WI38 (cell line): ENCODE measurements at regions not wholly inside any gene's neighbourhood (a gene's known extent, or its start where the extent isn't known, plus 50 kb on each side); places are given as distances from the start of the nearest gene placed in this dataset.
"Not testable (repeated sequence)": the region's sequence is repeated elsewhere in the genome, so short reads cannot be mapped to it uniquely, and the experiment has no call there.

Experiments
- H3K4me3 ChIP-seq: 2 replicates; pipeline ENCODE4 v1.5.1; 2011; ENCODE audit warnings: low read depth, mild to moderate bottlenecking, control low read depth, low read length
- CTCF ChIP-seq: IDR thresholded peaks from 2 replicates; pipeline ENCODE4 v1.5.1; 2012; ENCODE audit warnings: low read depth, mild to moderate bottlenecking, control low read depth, low read length

GRCh38 chr5:53782620-53783019, 222.2 kb downstream of the NDUFS4 start:
- no peak for TF ChIP-seq CTCF
- H3K4me3 ChIP-seq = no peak overlapping the region

- H3K4me3 ChIP-seq = no peak overlapping the region
- TF ChIP-seq CTCF = no peak
These were observed 223.3 kb downstream of the NDUFS4 start for GRCh38 chr5:53783624-53784228.

GRCh38 chr5:53784596-53784995, 224.2 kb downstream of the NDUFS4 start:
- no peak overlapping the region for H3K4me3 ChIP-seq
- no peak for TF ChIP-seq CTCF

- no peak overlapping the region for H3K4me3 ChIP-seq
- no peak for TF ChIP-seq CTCF
These were observed 225.5 kb downstream of the NDUFS4 start for GRCh38 chr5:53785924-53786323.

GRCh38 chr5:53790026-53790425, 229.6 kb downstream of the NDUFS4 start:
- H3K4me3 ChIP-seq = no peak overlapping the region
- no peak for TF ChIP-seq CTCF

- H3K4me3 ChIP-seq = no peak overlapping the region
- TF ChIP-seq CTCF = no peak
These were observed 231.9 kb downstream of the NDUFS4 start for GRCh38 chr5:53792338-53792737.

GRCh38 chr5:53799644-53800043, 239.2 kb downstream of the NDUFS4 start:
- H3K4me3 ChIP-seq = not testable (repeated sequence)

- H3K4me3 ChIP-seq = not testable (repeated sequence)
These were observed 248.0 kb downstream of the NDUFS4 start for GRCh38 chr5:53808392-53808791.
